Retinal pigment epithelial cell (primary cell): ENCODE measurements at regions not wholly inside any gene's neighbourhood (a gene's known extent, or its start where the extent isn't known, plus 50 kb on each side); places are given as distances from the start of the nearest gene placed in this dataset.

ENCODE experiments used
- DNase-seq: peaks from one replicate; pipeline ENCODE4 v3.0.0-alpha.2; 2010; ENCODE audit warnings: low read depth
- H3K4me3 ChIP-seq: 2 replicates; pipeline ENCODE4 v1.5.1; 2011; ENCODE audit warnings: mild to moderate bottlenecking, low read length, control low read depth, moderate library complexity
- CTCF ChIP-seq: conservative IDR thresholded peaks from 2 replicates; pipeline ENCODE4 v1.5.1; 2011; ENCODE audit warnings: low read depth, low read length, control low read depth, inconsistent platforms

- DNase-seq, result no peak
- TF ChIP-seq CTCF, result no peak
- H3K4me3 ChIP-seq, result no peak overlapping the region
These were observed 52.0 kb upstream of the BMP2 start for GRCh38 chr20:6715401-6715941.

DNA sequence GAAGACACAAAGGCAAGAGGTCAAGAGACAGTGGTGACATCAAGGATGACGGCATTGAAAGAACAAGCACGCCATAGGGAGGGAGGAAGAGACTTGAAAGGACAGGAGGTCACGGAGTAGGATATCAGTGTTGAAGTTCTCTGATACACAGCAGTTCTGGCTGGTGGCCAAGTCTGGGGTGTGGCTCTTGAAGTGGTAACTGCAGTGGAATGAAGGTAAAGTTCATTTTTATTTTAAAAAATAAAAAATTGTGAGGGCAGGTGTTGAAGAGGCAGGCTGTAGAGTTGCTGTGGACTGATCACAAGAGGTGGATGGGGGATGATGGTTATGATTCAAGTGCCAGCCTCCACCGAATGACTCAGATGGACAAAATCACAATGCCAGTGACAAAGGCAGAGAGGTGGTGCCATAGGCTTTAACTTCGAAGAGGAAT is 53.2 kb upstream of the BMP2 start:
- DNase-seq, result no peak
- no peak overlapping the region for H3K4me3 ChIP-seq
- no peak for TF ChIP-seq CTCF

- TF ChIP-seq CTCF, result no peak
- no peak overlapping the region for H3K4me3 ChIP-seq
- peak; percentile 71 for DNase-seq
These were observed 55.4 kb upstream of the BMP2 start for GRCh38 chr20:6711951-6712649.

- no peak overlapping the region for H3K4me3 ChIP-seq
- no peak for TF ChIP-seq CTCF
- peak; percentile 77 for DNase-seq
These were observed 57.4 kb upstream of the BMP2 start for GRCh38 chr20:6709910-6710595.

DNA sequence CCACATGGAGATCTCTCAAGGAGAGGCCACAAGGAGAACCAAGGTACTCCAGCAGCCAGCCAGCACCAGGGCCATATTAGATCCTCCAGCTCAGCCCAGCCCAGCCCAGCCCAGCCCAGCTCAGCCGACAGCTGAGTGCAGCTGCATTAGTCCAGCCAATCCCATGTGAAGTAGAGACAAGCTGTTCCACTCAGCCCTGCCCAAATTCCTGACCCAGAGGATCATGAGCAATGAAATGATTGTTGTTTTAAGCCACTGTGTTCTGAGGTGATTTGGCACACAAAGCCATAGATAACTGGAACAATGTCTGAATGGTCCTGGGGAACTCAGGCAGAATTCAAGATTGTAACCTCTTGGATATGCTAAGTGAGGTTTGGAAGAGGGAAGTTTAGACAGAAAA is 59.5 kb upstream of the BMP2 start:
- TF ChIP-seq CTCF, result no peak
- H3K4me3 ChIP-seq, result no peak overlapping the region
- peak; percentile 78 for DNase-seq

GRCh38 chr20:6707321-6707831 is 60.1 kb upstream of the BMP2 start:
- DNase-seq, result no peak
- TF ChIP-seq CTCF, result no peak
- no peak overlapping the region for H3K4me3 ChIP-seq
